Sigmoid colon (tissue), 6 donors: ENCODE measurements at regions not wholly inside any gene's neighbourhood (a gene's known extent, or its start where the extent isn't known, plus 50 kb on each side); places are given as distances from the start of the nearest gene placed in this dataset.
"Not testable (repeated sequence)": the region's sequence is repeated elsewhere in the genome, so short reads cannot be mapped to it uniquely, and the experiment has no call there.

Experiments used
- DNase-seq: peaks from one replicate; pipeline ENCODE4 v3.0.0-alpha.2; 2019
- H3K27ac ChIP-seq, 4 donors: fragments of 200-600 bp; sonication (generic); one replicate each; pipeline ENCODE4 v1.5.1; 2016 to 2019; ENCODE audit warnings: mild to moderate bottlenecking in 1 of 4
- H3K27me3 ChIP-seq, 3 donors: fragments of 200-600 bp; sonication (generic); one replicate each; pipeline ENCODE4 v1.5.1; 2019; ENCODE audit warnings: mild to moderate bottlenecking in 1 of 3
- H3K36me3 ChIP-seq, 4 donors: fragments of 200-600 bp; sonication (generic); one replicate each; pipeline ENCODE4 v1.5.1; 2016 to 2019
- H3K4me1 ChIP-seq, 4 donors: fragments of 200-600 bp; sonication (generic); one replicate each; pipeline ENCODE4 v1.5.1; 2017 to 2019
- H3K4me3 ChIP-seq, 4 donors: fragments of 200-600 bp; sonication (generic); one replicate each; pipeline ENCODE4 v1.5.1; 2017 to 2019; ENCODE audit warnings: mild to moderate bottlenecking in 2 of 4, moderate library complexity in 1 of 4
- H3K9me3 ChIP-seq, 4 donors: fragments of 200-600 bp in 3 of 4; sonication (generic) in 3 of 4; one replicate each; pipeline versions ENCODE4 v1.5.1 to v1.6.1; 2013 to 2019
- EP300 ChIP-seq, 4 donors: sonication (generic); formaldehyde crosslinking; IDR thresholded peaks; one replicate each; pipeline ENCODE4 v1.6.1; 2017; ENCODE audit warnings: antibody characterized with exemption in 4 of 4
- POLR2A ChIP-seq, 2 donors: fragments of 450-650 bp; IDR thresholded peaks; one replicate each; pipeline ENCODE4 v1.6.1; 2016; ENCODE audit warnings: antibody characterized with exemption in 2 of 2, mild to moderate bottlenecking in 2 of 2, moderate library complexity in 2 of 2
- POLR2AphosphoS5 ChIP-seq, 4 donors: sonication (generic); formaldehyde crosslinking; IDR thresholded peaks; one replicate each; pipeline ENCODE4 v1.6.1; 2017; ENCODE audit warnings: antibody characterized with exemption in 4 of 4
- WGBS, 2 donors: extraction: QIAGEN DNeasy Blood & Tissue Kit; methylation state at CpG; one replicate each; pipeline ENCODE4 v1.1.7; 2013; 5-methylcytosine and 5-hydroxymethylcytosine counted together
- intact Hi-C: fragments of 100-400 bp; cut with DNase I; formaldehyde crosslinking; loops from one replicate; pipeline ENCODE4 v1.15.1; 2023
- TF ChIP-seq, protein P1 (sequence below), 4 experiments: fragments of 450-650 bp in 3 of 4; fragments of 200-600 bp in 1 of 4; IDR thresholded peaks; one replicate each; pipeline ENCODE4 v1.5.1; 2016 to 2019; ENCODE audit warnings: antibody characterized with exemption in 4 of 4, mild to moderate bottlenecking in 3 of 4, moderate library complexity in 2 of 4
- donor health status: healthy with polysubstance abuse.
- donor health status: healthy.

- TF ChIP-seq, protein P1, sequence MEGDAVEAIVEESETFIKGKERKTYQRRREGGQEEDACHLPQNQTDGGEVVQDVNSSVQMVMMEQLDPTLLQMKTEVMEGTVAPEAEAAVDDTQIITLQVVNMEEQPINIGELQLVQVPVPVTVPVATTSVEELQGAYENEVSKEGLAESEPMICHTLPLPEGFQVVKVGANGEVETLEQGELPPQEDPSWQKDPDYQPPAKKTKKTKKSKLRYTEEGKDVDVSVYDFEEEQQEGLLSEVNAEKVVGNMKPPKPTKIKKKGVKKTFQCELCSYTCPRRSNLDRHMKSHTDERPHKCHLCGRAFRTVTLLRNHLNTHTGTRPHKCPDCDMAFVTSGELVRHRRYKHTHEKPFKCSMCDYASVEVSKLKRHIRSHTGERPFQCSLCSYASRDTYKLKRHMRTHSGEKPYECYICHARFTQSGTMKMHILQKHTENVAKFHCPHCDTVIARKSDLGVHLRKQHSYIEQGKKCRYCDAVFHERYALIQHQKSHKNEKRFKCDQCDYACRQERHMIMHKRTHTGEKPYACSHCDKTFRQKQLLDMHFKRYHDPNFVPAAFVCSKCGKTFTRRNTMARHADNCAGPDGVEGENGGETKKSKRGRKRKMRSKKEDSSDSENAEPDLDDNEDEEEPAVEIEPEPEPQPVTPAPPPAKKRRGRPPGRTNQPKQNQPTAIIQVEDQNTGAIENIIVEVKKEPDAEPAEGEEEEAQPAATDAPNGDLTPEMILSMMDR (IDR thresholded peaks at IDR 0.05), result no peak
- TF ChIP-seq POLR2A (IDR thresholded peaks at IDR 0.05) (no peak), POLR2AphosphoS5 (IDR thresholded peaks at IDR 0.05) (no peak), EP300 (IDR thresholded peaks at IDR 0.05) (no peak)
- Histone ChIP-seq H3K9me3 (no peaks in the 10 kb centered on the region), H3K4me3 (no peak overlapping the region), H3K36me3 (no peaks in the 10 kb centered on the region), H3K27me3 (no peaks in the 10 kb centered on the region), H3K27ac (no peak overlapping the region), H3K4me1 (peaks cover 0 to 23% (median 15%) of the 10 kb centered on the region in 4 donors)
- DNase-seq, result no peak
- intact Hi-C loops, result no loop called here
- 12 to 29% methylated on average over 4 of the region's 4 CpGs for WGBS, 2 donors
Measured at GRCh38 chr15:34512628-34513027, 70.8 kb downstream of the GOLGA8B start.

GRCh38 chr15:34501131-34501530 lies 63.5 kb upstream of the GOLGA8A start:
- Histone ChIP-seq H3K9me3 (no peaks in the 10 kb centered on the region), H3K27ac (no peak overlapping the region), H3K36me3 (no peaks in the 10 kb centered on the region), H3K4me1 (peaks cover 0 to 7% (median 2%) of the 10 kb centered on the region in 4 donors), H3K27me3 (peaks cover 0 to 39% (median 13%) of the 10 kb centered on the region in 3 donors), H3K4me3 (no peak overlapping the region)
- DNase-seq, result no peak
- WGBS, 2 donors, result 88 to 91% methylated on average over 4 of the region's 4 CpGs
- intact Hi-C loops, result no loop called here
- TF ChIP-seq POLR2A (IDR thresholded peaks at IDR 0.05) (no peak), EP300 (IDR thresholded peaks at IDR 0.05) (no peak), POLR2AphosphoS5 (IDR thresholded peaks at IDR 0.05) (no peak)
- TF ChIP-seq, protein P1 (IDR thresholded peaks at IDR 0.05), result no peak

- TF ChIP-seq POLR2A (IDR thresholded peaks at IDR 0.05) (no peak), POLR2AphosphoS5 (IDR thresholded peaks at IDR 0.05) (no peak), EP300 (IDR thresholded peaks at IDR 0.05) (no peak)
- TF ChIP-seq, protein P1 (IDR thresholded peaks at IDR 0.05), result no peak
- no peak for DNase-seq
- no peak overlapping the region for H3K27ac ChIP-seq
- H3K9me3 ChIP-seq, result peaks cover 0 to 4% (median under 1%) of the 10 kb centered on the region in 4 donors
- intact Hi-C loops, result no loop called here
- H3K4me1 ChIP-seq, result peaks cover 0 to 23% (median 12%) of the 10 kb centered on the region in 4 donors
- H3K36me3 ChIP-seq, result no peaks in the 10 kb centered on the region
- peaks cover 16 to 86% (median 55%) of the 10 kb centered on the region in 3 donors for H3K27me3 ChIP-seq
- H3K4me3 ChIP-seq, result no peak overlapping the region
- 13 to 22% methylated on average over 29 of the region's 30 CpGs for WGBS, 2 donors
Measured at GRCh38 chr15:34496207-34496995, 58.8 kb upstream of the GOLGA8A start.

GRCh38 chr15:34495707-34496106 lies 58.1 kb upstream of the GOLGA8A start:
- 17 to 30% methylated on average over 26 of the region's 26 CpGs for WGBS, 2 donors
- H3K4me3 ChIP-seq, H3K27ac ChIP-seq, H3K36me3 ChIP-seq, DNase-seq, H3K9me3 ChIP-seq, intact Hi-C loops: not testable (repeated sequence)
- H3K27me3 ChIP-seq, result peaks cover 16 to 93% (median 56%) of the 10 kb centered on the region in 3 donors
- H3K4me1 ChIP-seq, result peaks cover 0 to 23% (median 12%) of the 10 kb centered on the region in 4 donors

DNA sequence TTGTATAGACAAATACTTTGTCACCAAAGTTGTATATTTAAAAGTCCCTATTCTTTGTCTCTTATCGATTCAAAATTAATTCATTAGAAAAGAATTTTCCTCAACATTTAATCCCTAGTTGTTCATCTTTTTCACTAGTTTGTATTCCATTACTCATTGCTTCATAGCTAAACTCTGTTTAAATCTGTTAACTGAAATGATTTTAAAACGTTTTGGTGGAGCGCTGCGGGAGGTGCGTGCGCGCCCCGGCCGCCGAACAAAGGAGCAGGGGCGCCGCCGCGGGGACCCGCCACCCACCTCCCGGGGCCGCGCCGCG lies 56.4 kb upstream of the GOLGA8A start:
- Histone ChIP-seq H3K27me3 (peaks cover 16 to 96% (median 64%) of the 10 kb centered on the region in 3 donors), H3K4me1 (peaks cover 0 to 23% (median 12%) of the 10 kb centered on the region in 4 donors), H3K4me3 (no peak overlapping the region), H3K36me3 (no peaks in the 10 kb centered on the region), H3K9me3 (peaks cover 0 to 5% (median 2%) of the 10 kb centered on the region in 4 donors), H3K27ac (no peak overlapping the region)
- TF ChIP-seq, protein P1 (IDR thresholded peaks at IDR 0.05), result no peak
- TF ChIP-seq EP300 (IDR thresholded peaks at IDR 0.05) (no peak), POLR2A (IDR thresholded peaks at IDR 0.05) (no peak), POLR2AphosphoS5 (IDR thresholded peaks at IDR 0.05) (no peak)
- intact Hi-C loops, result no loop called here
- whole genome bisulfite sequencing, 2 donors, result 8 to 16% methylated on average over 20 of the region's 20 CpGs
- DNase-seq, result no peak
